HG03175 (cell line): ENCODE measurements at regions not wholly inside any gene's neighbourhood (a gene's known extent, or its start where the extent isn't known, plus 50 kb on each side); places are given as distances from the start of the nearest gene placed in this dataset.

Experiments used
- ATAC-seq: cut with Tn5 transposase; IDR thresholded peaks from one replicate; pipeline ENCODE4 v1.9.1; 2021; ENCODE audit warnings: mild to moderate bottlenecking, moderate library complexity; ENCODE audit not compliant: unreplicated experiment

- ATAC-seq: no peak
Measured at GRCh38 chr15:58235961-58236360, 97.8 kb downstream of the AQP9 start.

- no peak for ATAC-seq
Measured at GRCh38 chr15:58240191-58240932, 102.2 kb downstream of the AQP9 start.

DNA sequence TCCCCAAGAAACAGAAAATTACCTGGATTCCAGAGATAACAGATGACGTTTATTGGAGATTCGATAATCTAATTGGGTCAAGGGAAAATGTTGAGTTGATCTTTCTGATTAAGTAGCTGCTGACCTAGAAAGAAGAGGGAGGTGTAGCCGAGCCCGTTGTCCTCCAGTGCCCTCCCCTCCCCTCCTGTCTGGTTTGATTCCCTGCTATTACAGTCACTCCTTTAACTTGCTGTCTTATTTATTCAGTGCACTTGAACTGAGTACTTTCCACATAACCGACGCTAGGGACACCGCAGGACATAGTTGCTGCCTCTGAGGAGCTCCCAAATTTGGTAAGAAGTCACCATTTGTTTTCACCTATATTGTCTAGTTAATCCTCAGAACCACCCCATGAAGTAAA, 103.7 kb downstream of the AQP9 start:
- no peak for ATAC-seq

GRCh38 chr15:58243070-58243469, 104.9 kb downstream of the AQP9 start:
- ATAC-seq: no peak

DNA sequence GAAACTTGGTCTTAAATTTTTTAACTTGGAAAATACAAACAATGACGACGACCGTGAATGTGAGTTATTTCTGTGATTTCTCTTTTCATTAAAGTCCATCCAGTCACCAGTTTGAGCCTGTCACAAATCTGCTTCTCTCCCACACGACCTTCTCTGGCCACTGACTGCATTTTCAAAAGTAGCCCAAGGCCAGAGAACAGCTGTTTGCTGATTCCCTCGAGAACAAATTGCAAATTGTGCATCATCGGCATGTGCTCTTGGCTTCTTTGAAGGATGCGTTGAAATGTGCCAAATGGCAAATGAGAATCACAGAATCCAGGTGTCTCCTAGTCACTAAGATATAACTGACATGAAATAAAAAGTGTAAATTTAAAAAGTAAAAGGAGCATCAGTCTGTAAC, 106.4 kb downstream of the AQP9 start:
- ATAC-seq: no peak

GRCh38 chr15:58246041-58246440, 107.9 kb downstream of the AQP9 start:
- no peak for ATAC-seq

- no peak for ATAC-seq
Measured at GRCh38 chr15:58247855-58248842, 110.0 kb downstream of the AQP9 start.

GRCh38 chr15:58249646-58250312, 111.6 kb downstream of the AQP9 start:
- ATAC-seq: no peak

DNA sequence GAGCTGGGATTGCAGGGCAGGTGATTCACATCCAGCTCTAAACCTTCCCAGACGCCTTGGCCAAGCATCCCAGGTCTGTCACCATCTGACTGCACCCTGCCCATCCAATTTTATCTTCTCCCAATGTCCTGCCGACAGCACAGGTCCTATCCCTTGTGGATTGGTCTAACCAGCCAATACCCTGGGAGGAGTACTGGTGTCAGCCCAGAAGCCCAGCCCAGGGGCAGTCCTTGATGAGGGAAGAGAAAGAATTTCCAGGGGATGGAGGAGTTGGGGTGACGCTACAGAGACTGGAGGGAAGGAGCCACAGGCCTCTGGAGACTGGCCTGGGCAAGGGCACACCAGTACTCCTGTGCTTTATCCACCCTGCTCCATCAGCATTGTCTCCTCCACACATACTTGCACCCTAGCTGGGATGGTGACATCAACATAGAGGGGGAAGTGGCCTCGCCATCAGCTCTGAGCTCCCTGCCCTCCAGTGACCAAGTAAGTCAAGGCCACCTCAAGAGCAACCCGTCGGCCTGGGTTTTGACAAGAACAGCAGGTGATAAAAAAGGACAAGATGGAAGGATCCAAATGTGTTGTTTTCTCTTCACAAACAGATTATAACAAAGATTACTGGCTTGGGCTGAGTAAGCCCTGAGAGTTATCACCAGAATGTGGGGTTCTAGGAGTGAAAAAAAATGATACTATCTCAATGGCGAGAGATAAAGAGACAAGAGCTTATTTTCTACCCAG, 114.6 kb downstream of the AQP9 start:
- no peak for ATAC-seq

GRCh38 chr15:58257776-58258325, 119.7 kb downstream of the AQP9 start:
- no peak for ATAC-seq

DNA sequence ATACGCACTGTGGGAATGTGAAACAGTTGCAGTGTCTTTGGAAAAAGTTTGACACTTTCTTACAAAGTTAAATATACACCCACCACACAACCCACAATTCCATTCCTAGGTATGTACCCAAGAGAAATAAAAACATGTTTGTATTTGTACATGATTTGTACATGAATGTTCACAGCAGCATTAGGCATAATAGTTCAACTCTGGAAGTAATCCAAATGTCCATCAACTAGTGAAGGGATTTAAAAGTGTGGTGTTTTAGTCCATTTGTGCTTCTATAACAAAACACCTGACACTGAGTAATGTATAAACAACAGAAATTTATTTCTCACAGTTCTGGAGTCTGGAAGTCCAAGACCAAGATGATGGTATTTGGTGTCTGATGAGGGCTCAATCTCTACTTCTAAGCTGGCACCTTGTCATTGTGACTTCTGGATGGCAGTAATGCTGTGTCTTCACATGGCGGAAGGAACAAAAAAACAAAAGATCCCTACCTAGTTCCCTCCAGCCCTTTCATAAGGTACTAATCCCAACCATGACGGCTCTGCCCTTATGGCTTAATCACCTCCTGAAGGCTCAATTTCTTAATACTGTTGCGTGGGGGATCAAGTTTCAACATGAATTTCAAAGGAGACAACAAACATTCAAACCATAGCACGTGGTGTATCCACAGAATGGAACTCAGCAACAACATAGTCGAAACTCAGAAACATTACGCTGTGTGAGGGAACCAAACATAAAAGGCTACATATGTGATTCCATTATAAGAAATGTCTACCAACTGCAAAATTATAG, 120.5 kb downstream of the AQP9 start:
- ATAC-seq: no peak

DNA sequence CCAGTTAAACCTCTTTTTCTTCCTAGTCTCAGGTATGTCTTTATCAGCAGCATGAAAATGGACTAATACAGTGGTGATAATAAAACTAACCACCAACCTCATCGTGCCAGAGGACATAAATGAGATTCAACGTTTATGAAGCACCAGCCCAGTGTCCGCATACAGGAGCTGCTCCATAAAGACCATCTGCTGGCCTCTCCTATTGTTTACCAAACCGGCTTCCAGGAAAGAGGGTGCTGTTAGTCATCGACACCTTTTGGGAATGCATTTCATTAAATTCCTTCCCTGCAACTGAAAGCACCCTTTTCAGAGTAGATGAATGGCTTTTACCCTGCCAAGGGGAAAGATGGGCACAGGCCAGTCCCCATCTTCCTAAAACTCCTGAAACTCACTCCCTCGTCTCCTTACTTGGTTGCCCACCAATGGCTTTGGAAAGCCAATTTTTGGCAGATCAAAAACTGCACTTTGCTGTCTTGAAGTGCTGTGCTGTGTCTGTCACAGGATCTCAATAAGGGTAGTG, 122.1 kb downstream of the AQP9 start:
- ATAC-seq: no peak

- no peak for ATAC-seq
Measured at GRCh38 chr15:58260725-58261267, 122.6 kb downstream of the AQP9 start.

- no peak for ATAC-seq
Measured at GRCh38 chr15:58261368-58261767, 123.2 kb downstream of the AQP9 start.

- ATAC-seq: no peak
Measured at GRCh38 chr15:58264053-58264971, 126.1 kb downstream of the AQP9 start.

- no peak for ATAC-seq
Measured at GRCh38 chr15:58267051-58267450, 128.9 kb downstream of the AQP9 start.

GRCh38 chr15:58268746-58269267, 130.6 kb downstream of the AQP9 start:
- ATAC-seq: no peak
